BLaER1 (cell line): ENCODE measurements at regions not wholly inside any gene's neighbourhood (a gene's known extent, or its start where the extent isn't known, plus 50 kb on each side); places are given as distances from the start of the nearest gene placed in this dataset.
A peak's percentile ranks its signal among the peaks of the same experiment; 100 is the strongest.
"Not testable (repeated sequence)": the region's sequence is repeated elsewhere in the genome, so short reads cannot be mapped to it uniquely, and the experiment has no call there.

ENCODE experiments used
- H3K27ac ChIP-seq: shearing (Covaris generic); formaldehyde crosslinking; 2 replicates; pipeline ENCODE4 v1.8.1; 2022
- H3K27me3 ChIP-seq: shearing (Covaris generic); formaldehyde crosslinking; 2 replicates; pipeline ENCODE4 v1.8.1; 2022
- H3K36me3 ChIP-seq: shearing (Covaris generic); formaldehyde crosslinking; 2 replicates; pipeline ENCODE4 v1.8.1; 2022
- H3K4me1 ChIP-seq: shearing (Covaris generic); formaldehyde crosslinking; 2 replicates; pipeline ENCODE4 v1.8.1; 2022
- H3K4me2 ChIP-seq: shearing (Covaris generic); formaldehyde crosslinking; 2 replicates; pipeline ENCODE4 v1.8.1; 2022
- H3K4me3 ChIP-seq: shearing (Covaris generic); formaldehyde crosslinking; 2 replicates; pipeline ENCODE4 v1.8.1; 2022
- H3K9ac ChIP-seq: shearing (Covaris generic); formaldehyde crosslinking; 2 replicates; pipeline ENCODE4 v1.8.1; 2022
- H3K9me3 ChIP-seq: shearing (Covaris generic); formaldehyde crosslinking; 2 replicates; pipeline ENCODE4 v1.8.1; 2022
- H4K20me1 ChIP-seq: shearing (Covaris generic); formaldehyde crosslinking; 2 replicates; pipeline ENCODE4 v1.8.1; 2022
- Cebpa-rat ChIP-seq: shearing (Covaris generic); IDR thresholded peaks from 2 replicates; pipeline ENCODE4 v1.8.1; 2022

DNA sequence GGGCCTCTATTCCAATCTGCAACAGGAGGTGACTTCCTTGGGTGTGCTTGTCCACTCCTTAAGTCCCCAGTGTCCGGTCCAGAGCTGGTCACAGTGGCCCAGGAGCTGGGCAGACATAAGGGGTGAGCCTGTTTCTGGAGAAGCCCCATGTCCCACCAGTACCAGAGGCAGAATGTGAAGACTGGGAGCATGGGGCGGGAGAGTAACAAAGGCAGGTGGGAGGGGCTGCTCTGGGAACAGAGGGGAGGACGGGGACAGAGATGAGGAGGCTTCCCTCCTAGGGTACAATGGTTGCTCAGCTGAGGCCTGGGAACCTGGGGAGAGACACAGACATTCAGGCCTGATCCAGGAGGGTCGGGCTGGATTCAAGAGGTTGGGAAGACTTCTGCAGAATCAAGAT lies 323.3 kb upstream of the TNRC6C start:
- TF ChIP-seq Cebpa-rat = no peak
- Histone ChIP-seq H4K20me1 (no peaks in the 10 kb centered on the region), H3K4me1 (peaks cover 7% of the 10 kb centered on the region; the same call in 1 of the 2 replicates), H3K9me3 (no peaks in the 10 kb centered on the region), H3K4me3 (no peak overlapping the region), H3K27me3 (no peaks in the 10 kb centered on the region), H3K9ac (no peak overlapping the region), H3K36me3 (no peaks in the 10 kb centered on the region), H3K4me2 (no peak overlapping the region), H3K27ac (no peak overlapping the region)

DNA sequence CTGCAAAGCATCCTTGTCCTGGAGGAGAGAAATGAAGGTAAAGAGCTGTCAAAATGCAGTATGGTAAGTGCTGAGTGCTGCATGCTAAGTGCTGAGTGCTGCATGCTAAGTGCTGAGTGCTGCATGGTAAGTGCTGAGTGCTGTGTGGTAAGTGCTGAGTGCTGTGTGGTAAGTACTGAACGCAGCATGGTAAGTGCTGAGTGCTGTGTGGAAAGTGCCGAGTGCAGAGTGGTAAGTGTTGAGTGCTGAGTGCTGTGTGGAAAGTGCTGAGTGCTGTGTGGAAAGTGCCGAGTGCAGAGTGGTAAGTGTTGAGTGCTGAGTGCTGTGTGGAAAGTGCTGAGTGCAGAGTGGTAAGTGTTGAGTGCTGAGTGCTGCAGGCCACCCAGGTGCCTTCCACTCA lies 322.7 kb upstream of the TNRC6C start:
- H3K9ac ChIP-seq, H3K27me3 ChIP-seq, H3K4me1 ChIP-seq, H3K27ac ChIP-seq, H3K9me3 ChIP-seq, H3K4me3 ChIP-seq, H3K4me2 ChIP-seq, H3K36me3 ChIP-seq, H4K20me1 ChIP-seq: not testable (repeated sequence)

DNA sequence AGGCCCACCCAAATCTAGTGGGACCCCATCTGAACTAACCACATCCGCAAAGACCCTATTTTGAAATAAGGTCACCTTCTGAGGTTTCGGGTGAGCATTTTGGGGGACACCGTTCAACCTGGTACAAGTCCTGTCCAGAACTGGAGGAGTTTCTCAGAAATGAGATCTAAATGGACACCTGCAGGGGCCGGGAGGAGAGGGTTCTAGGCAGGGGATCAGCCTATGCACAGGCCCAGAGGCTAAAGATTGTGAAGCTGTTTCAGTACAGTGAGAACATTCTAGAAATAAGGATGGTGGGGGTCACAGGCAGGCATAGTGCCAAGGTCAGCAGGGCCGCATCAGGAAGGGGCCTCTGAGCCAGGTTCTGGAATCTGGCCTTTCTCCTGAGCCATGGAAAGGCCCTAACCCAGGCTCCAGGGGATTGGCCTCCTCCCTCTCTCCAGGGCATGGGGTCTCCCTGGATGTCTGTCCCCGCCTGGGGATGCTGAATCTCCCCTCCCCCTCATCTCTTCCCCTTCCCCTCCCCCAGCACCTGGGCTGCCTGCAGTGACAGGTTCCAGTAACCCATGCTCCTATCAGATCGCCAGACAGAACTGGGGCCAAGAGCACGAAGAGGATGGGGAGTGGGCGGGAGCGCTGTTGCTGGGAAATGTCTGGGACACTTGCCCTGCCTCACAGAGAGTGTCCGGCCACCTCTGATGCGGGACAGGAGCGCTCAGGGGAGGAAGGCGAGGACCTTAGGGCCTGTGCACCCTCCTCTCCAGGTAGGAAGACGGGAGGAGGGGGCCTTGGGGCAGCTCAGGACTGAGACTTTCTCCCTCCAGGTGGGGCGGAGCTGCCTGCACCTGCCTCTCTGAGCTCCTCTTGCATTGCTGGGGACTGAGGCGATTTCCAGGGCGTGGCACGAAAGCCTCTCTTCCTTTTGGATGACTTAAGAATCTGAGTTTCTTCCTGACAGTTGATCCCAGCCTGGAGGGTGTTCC lies 321.4 kb upstream of the TNRC6C start:
- Histone ChIP-seq H4K20me1 (no peaks in the 10 kb centered on the region), H3K36me3 (no peaks in the 10 kb centered on the region), H3K9ac (no peak overlapping the region), H3K4me3 (no peak overlapping the region), H3K4me1 (peaks cover 7% of the 10 kb centered on the region; the same call in 1 of the 2 replicates), H3K27ac (no peak overlapping the region), H3K9me3 (no peaks in the 10 kb centered on the region), H3K27me3 (no peaks in the 10 kb centered on the region), H3K4me2 (no peak overlapping the region)
- TF ChIP-seq Cebpa-rat = no peak

DNA sequence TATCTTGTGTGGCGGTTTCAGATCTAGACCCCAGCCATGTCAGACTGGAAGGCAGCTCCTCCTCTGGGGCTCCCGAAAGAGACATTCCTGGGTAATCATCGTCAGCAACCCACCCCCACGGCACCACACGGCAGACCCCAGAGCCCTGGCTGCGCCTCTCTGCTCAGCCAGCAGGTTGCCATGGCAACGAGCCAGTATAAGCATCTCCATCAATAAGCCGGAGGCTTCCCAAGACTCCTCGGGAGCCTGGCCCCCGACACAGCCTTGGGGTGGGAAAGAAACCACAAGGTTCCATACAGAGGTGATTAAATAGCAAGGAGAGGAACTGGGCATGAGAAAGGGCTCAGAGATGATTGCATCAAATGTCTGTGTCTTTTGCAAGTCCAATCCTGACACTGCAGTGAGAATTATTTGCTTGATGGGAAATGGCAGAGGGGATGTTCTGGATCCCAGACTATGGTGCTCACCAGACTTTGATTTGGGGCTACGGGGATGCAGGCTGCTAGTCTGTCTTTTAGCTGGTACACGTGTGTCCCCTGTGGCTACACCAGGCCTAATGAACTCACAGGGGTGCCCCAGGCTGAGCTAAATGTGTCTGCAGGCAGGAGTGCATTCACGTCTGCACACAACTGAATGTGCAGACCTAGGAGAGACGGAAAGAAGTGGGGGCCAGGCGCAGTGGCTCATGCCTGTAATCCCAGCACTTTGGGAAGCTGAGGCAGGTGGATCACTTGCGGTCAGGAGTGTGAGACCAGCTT lies 320.5 kb upstream of the TNRC6C start:
- H3K4me3 ChIP-seq = no peak overlapping the region
- H4K20me1 ChIP-seq = no peaks in the 10 kb centered on the region
- H3K4me1 ChIP-seq = peaks cover 7% of the 10 kb centered on the region; the same call in 1 of the 2 replicates
- no peaks in the 10 kb centered on the region for H3K36me3 ChIP-seq
- no peaks in the 10 kb centered on the region for H3K9me3 ChIP-seq
- no peak for TF ChIP-seq Cebpa-rat
- no peak overlapping the region for H3K27ac ChIP-seq
- H3K27me3 ChIP-seq = no peaks in the 10 kb centered on the region
- no peak overlapping the region for H3K4me2 ChIP-seq
- H3K9ac ChIP-seq = no peak overlapping the region

DNA sequence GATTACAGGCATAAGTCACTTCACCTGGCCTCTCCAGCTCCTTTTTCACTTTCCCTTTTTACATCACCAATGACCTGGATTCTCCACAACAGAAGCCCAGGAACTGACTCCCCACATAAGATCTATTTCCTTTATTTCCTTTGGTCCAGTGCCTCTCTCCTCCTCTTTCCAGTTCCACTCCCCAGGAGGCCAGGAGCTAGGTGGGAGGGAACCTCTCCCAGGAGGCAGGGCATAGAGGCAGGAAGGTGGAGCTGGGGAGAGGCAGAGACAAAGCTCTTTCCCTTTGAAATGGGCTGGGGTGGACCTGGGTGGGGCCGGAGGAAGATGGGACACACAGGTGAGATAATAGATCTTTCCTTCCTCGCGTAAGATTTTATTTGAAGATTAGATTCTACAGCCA lies 318.3 kb upstream of the TNRC6C start:
- H3K9ac ChIP-seq = no peak overlapping the region
- no peaks in the 10 kb centered on the region for H3K27me3 ChIP-seq
- H3K36me3 ChIP-seq = no peaks in the 10 kb centered on the region
- no peak overlapping the region for H3K4me3 ChIP-seq
- H3K27ac ChIP-seq = no peak overlapping the region
- peaks cover 13% of the 10 kb centered on the region for H3K4me1 ChIP-seq
- no peaks in the 10 kb centered on the region for H3K9me3 ChIP-seq
- TF ChIP-seq Cebpa-rat = no peak
- H3K4me2 ChIP-seq = no peak overlapping the region
- H4K20me1 ChIP-seq = no peaks in the 10 kb centered on the region

DNA sequence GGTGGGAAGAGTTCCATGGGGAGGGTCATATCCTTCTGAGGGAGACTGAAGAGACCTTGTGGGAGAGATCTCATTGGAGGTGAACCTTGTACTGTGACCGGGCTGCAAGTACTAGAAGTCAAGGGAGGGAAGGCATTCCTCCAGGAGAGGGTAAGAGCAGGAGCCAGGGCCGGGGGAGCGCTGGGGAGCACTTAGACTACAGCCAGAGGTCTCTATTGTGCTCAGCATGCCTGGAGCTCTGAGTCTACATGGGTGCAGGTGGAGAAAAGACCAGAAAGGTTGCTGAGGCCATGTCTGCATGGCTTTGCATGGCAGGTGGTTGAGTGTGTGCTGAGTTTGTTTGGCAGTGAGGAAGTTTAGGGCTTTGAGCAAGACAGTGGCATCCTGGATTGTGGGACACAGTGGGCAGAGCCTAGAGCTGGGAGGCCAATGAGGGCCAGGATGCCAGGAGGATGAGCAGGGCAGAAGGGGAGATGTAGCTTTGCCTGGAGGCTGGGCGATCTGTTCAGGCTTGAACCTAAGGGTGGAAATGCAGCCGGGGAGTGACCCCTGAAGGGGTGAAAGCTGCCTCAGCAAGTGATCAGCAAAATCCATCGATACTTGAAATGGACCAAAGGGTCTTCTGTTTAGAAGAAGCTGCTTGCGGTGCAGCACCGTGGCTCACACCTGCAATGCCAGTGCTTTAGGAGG lies 317.4 kb upstream of the TNRC6C start:
- Histone ChIP-seq H3K4me1 (peaks cover 21% of the 10 kb centered on the region), H3K4me3 (no peak overlapping the region), H3K9me3 (no peaks in the 10 kb centered on the region), H3K36me3 (no peaks in the 10 kb centered on the region), H3K9ac (no peak overlapping the region), H3K27me3 (no peaks in the 10 kb centered on the region), H3K27ac (no peak overlapping the region), H3K4me2 (no peak overlapping the region), H4K20me1 (no peaks in the 10 kb centered on the region)
- no peak for TF ChIP-seq Cebpa-rat

DNA sequence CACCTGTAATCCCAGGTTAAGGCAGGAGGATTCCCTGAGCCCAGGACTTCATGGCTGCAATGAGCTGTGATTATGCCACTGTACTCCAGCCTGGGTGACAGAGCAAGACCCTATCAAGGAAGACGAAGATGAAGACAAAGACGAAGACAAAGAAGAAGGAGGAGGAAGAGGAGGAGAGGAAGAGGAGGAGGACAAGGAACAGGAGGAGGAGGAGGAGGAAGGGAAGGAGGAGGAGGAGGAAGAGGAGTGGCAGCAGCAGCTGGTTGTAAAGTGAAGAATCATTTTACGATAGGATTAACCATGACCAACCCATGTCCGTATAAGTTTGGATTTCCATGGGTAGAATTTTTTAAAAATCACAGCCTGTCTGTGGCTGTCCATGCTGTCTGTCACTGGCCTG lies 316.8 kb upstream of the TNRC6C start:
- Histone ChIP-seq H4K20me1 (no peaks in the 10 kb centered on the region), H3K9ac (no peak overlapping the region), H3K36me3 (no peaks in the 10 kb centered on the region), H3K4me1 (peaks cover 28% of the 10 kb centered on the region), H3K27ac (no peak overlapping the region), H3K27me3 (no peaks in the 10 kb centered on the region), H3K4me3 (no peak overlapping the region), H3K4me2 (no peak overlapping the region), H3K9me3 (no peaks in the 10 kb centered on the region)
- no peak for TF ChIP-seq Cebpa-rat

DNA sequence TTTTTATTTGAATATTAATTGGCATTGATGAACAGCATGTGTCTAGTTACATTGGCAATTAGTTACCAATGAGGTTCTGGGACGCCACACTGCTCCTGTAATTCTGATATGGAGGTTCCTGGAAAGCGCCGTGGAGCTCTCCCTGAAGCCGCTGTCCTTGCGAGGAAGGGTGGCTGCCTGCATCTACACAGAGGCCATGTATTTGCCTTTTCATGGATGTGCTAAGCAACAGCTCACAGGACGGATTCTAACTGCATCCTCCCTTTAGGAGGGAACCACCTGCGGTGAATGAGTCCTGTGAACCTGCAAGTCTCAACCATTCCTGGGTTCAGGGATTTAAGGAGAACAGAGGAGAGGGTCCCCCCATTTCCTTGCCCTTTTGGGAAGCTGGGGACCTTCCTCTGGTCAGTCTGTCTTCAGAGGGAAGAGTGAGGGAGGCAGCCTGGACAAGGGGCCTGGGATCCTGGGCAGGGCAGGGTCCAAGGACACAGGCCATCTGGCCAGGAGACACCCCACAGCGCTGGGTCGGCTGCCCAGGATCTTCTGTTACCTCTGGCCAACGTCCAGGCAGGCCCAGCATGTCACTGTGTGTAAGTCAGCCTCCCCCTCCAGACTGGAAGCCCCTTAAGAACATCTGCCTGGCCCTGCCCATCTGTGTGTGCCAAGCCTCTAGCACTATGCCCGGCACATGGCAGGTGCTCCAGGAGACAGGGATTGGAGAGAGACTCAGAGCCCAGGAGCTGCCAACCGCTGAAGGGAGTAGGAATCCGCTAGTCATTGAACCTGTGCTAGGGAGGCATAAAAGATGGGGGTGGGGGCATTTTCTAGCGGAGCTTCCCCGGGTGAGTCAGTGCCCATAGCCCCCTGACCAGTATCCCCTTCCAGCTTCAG lies 314.1 kb upstream of the TNRC6C start:
- Histone ChIP-seq H3K4me1 (peaks cover 32% of the 10 kb centered on the region), H3K4me3 (no peak overlapping the region), H3K9me3 (peaks cover 7% of the 10 kb centered on the region; the same call in 1 of the 2 replicates), H3K27me3 (no peaks in the 10 kb centered on the region), H3K27ac (peak overlapping the region; percentile 70), H4K20me1 (no peaks in the 10 kb centered on the region), H3K9ac (peak overlapping the region; percentile 22; the same call in 1 of the 2 replicates), H3K4me2 (peak overlapping the region; percentile 72), H3K36me3 (no peaks in the 10 kb centered on the region)
- no peak for TF ChIP-seq Cebpa-rat
